Pancreas (tissue), 10 donors: ENCODE measurements at regions not wholly inside any gene's neighbourhood (a gene's known extent, or its start where the extent isn't known, plus 50 kb on each side); places are given as distances from the start of the nearest gene placed in this dataset.
A peak's percentile ranks its signal among the peaks of the same experiment; 100 is the strongest.

ENCODE experiments used
- ATAC-seq, 4 donors: fragments of 200-7000 bp; cut with Tn5 transposase; one replicate each; pipeline versions ENCODE4 v1.8.0 to v1.9.1; 2020; ENCODE audit warnings: mild to moderate bottlenecking in 4 of 4, moderate library complexity in 4 of 4
- DNase-seq, 6 donors: peaks; one replicate each; pipeline ENCODE4 v3.0.0-alpha.2; 2020
- FAIRE-seq: peaks from 2 replicates; lab custom pipeline; 2012; peaks lifted over from hg19 to GRCh38; lab: Jason Lieb, UNC
- H3K27ac ChIP-seq, 4 donors: fragments of 200-600 bp; sonication (generic); 1 replicate in 3 of 4; 2 replicates in 1 of 4; pipeline versions ENCODE4 v1.5.0 to v1.8.0; 2020
- H3K27me3 ChIP-seq, 4 donors: fragments of 200-600 bp; one replicate each; pipeline ENCODE4 v1.8.0; 2021
- H3K36me3 ChIP-seq, 3 donors: fragments of 200-600 bp; sonication (generic) in 1 of 3; one replicate each; pipeline versions ENCODE4 v1.5.0 to v1.8.0; 2020 to 2021
- H3K4me1 ChIP-seq, 3 donors: fragments of 200-600 bp; one replicate each; pipeline ENCODE4 v1.8.0; 2021
- H3K4me3 ChIP-seq, 4 donors: fragments of 200-600 bp; sonication (generic) in 2 of 4; one replicate each; pipeline versions ENCODE4 v1.5.0 to v1.8.0; 2020 to 2021
- H3K9me3 ChIP-seq, 4 donors: fragments of 200-600 bp; one replicate each; pipeline ENCODE4 v1.8.0; 2021
- CTCF ChIP-seq, 4 donors: fragments of 200-600 bp; sonication (generic) in 3 of 4; IDR thresholded peaks; one replicate each; pipeline versions ENCODE4 v1.5.0 to v1.8.0; 2021; ENCODE audit warnings: antibody characterized with exemption in 4 of 4
- WGBS, 2 donors: extraction: QIAGEN DNeasy Blood & Tissue Kit; methylation state at CpG; one replicate each; pipeline ENCODE4 v1.1.7; 2013; 5-methylcytosine and 5-hydroxymethylcytosine counted together
- intact Hi-C, 3 donors: fragments of 100-400 bp; cut with DNase I; formaldehyde crosslinking; loops; one replicate each; pipeline versions ENCODE4 v1.11.1 to v1.14.2; 2022
- donor health status: healthy with polysubstance abuse.
- donor health status: DM: no; HTN: no; CAD: no; lungs with moderate emphysema.
- donor health status: DM: no; HTN: no; CAD: no.
- donor health status: control.
- donor health status: control.
- donor health status: Bipolar disorder and iron deficiency.
- donor health status: DM: yes; HTN: yes; CAD: no.
- donor health status: DM: no; HTN: no; CAD: no.
- donor health status: DM: no; HTN: no; CAD: no.
- donor health status: DM: yes; HTN: yes; CAD: no.

GRCh38 chr4:185895351-185895750, 83.4 kb upstream of the SORBS2 start:
- Histone ChIP-seq H3K27ac (no peak overlapping the region), H3K27me3 (no peaks in the 10 kb centered on the region), H3K36me3 (no peaks in the 10 kb centered on the region), H3K4me3 (no peak overlapping the region), H3K9me3 (no peaks in the 10 kb centered on the region), H3K4me1 (peaks cover 0 to 12% (median 9%) of the 10 kb centered on the region in 3 donors)
- DNase-seq = peak in 1 of 6 donors; percentile 51
- no peak for FAIRE-seq
- ATAC-seq = no peak
- intact Hi-C loops = no loop called here
- TF ChIP-seq CTCF (IDR thresholded peaks at IDR 0.05) = no peak
- WGBS, 2 donors = 97 to 98% methylated on average over 14 of the region's 14 CpGs

- no peaks in the 10 kb centered on the region for H3K27me3 ChIP-seq
- H3K27ac ChIP-seq = no peak overlapping the region
- 93 to 97% methylated on average over 3 of the region's 3 CpGs for WGBS, 2 donors
- FAIRE-seq (no peak), ATAC-seq (no peak), DNase-seq (no peak)
- no peak overlapping the region for H3K4me3 ChIP-seq
- H3K36me3 ChIP-seq = no peaks in the 10 kb centered on the region
- no peak for TF ChIP-seq CTCF (IDR thresholded peaks at IDR 0.05)
- peaks cover 0 to 12% (median 9%) of the 10 kb centered on the region in 3 donors for H3K4me1 ChIP-seq
- intact Hi-C loops = no loop called here
- no peaks in the 10 kb centered on the region for H3K9me3 ChIP-seq
Measured at GRCh38 chr4:185895866-185896265, 83.9 kb upstream of the SORBS2 start.

GRCh38 chr4:185896817-185897488, 85.0 kb upstream of the SORBS2 start:
- Histone ChIP-seq H3K27me3 (no peaks in the 10 kb centered on the region), H3K27ac (no peak overlapping the region), H3K36me3 (no peaks in the 10 kb centered on the region), H3K9me3 (no peaks in the 10 kb centered on the region), H3K4me3 (no peak overlapping the region), H3K4me1 (peaks cover 0 to 6% (median 2%) of the 10 kb centered on the region in 3 donors)
- intact Hi-C loops = no loop called here
- DNase-seq (no peak), FAIRE-seq (no peak), ATAC-seq (no peak)
- TF ChIP-seq CTCF (IDR thresholded peaks at IDR 0.05) = no peak
- WGBS, 2 donors = 88 to 91% methylated on average over 11 of the region's 11 CpGs

GRCh38 chr4:185898413-185898812, 86.4 kb upstream of the SORBS2 start:
- intact Hi-C loops = no loop called here
- H3K4me3 ChIP-seq = no peak overlapping the region
- no peak for TF ChIP-seq CTCF (IDR thresholded peaks at IDR 0.05)
- FAIRE-seq (no peak), ATAC-seq (no peak), DNase-seq (no peak)
- no peaks in the 10 kb centered on the region for H3K4me1 ChIP-seq
- no peaks in the 10 kb centered on the region for H3K27me3 ChIP-seq
- no peaks in the 10 kb centered on the region for H3K36me3 ChIP-seq
- H3K27ac ChIP-seq = no peak overlapping the region
- no peaks in the 10 kb centered on the region for H3K9me3 ChIP-seq
- WGBS, 2 donors = 82 to 94% methylated on average over 8 of the region's 8 CpGs

GRCh38 chr4:185899833-185900232, 87.8 kb upstream of the SORBS2 start:
- H3K36me3 ChIP-seq = no peaks in the 10 kb centered on the region
- intact Hi-C loops = no loop called here
- 84 to 90% methylated on average over 4 of the region's 4 CpGs for WGBS, 2 donors
- no peak overlapping the region for H3K4me3 ChIP-seq
- no peak overlapping the region for H3K27ac ChIP-seq
- no peak for ATAC-seq
- DNase-seq = no peak
- H3K27me3 ChIP-seq = no peaks in the 10 kb centered on the region
- no peak for FAIRE-seq
- no peaks in the 10 kb centered on the region for H3K4me1 ChIP-seq
- no peak for TF ChIP-seq CTCF (IDR thresholded peaks at IDR 0.05)
- no peaks in the 10 kb centered on the region for H3K9me3 ChIP-seq
